ENCODE measurements at regions not wholly inside any gene's neighbourhood (a gene's known extent, or its start where the extent isn't known, plus 50 kb on each side); places are given as distances from the start of the nearest gene placed in this dataset.

DNA sequence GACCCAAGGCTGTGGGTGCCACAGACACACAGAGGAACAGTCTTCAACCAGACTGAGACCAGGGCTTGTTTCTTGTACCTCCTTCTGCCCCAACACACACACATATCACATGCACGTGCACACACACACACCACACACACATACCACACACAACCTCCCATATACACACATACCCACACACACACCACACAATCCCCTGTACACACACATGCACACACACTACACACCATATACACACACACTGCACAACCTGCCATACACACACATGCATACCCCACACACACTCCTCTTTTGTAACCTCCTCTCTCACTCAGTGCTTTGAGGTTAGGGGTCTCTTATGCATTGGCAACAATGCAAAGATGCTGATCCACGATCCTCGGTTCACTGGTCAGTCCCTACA is 217.0 kb downstream of the AJAP1 start:
- no peak overlapping the region for H3K27ac Mint-ChIP-seq
- H3K36me3 Mint-ChIP-seq (ENCODE audit: low read depth), result no peaks in the 10 kb centered on the region
- TF ChIP-seq, protein P1, sequence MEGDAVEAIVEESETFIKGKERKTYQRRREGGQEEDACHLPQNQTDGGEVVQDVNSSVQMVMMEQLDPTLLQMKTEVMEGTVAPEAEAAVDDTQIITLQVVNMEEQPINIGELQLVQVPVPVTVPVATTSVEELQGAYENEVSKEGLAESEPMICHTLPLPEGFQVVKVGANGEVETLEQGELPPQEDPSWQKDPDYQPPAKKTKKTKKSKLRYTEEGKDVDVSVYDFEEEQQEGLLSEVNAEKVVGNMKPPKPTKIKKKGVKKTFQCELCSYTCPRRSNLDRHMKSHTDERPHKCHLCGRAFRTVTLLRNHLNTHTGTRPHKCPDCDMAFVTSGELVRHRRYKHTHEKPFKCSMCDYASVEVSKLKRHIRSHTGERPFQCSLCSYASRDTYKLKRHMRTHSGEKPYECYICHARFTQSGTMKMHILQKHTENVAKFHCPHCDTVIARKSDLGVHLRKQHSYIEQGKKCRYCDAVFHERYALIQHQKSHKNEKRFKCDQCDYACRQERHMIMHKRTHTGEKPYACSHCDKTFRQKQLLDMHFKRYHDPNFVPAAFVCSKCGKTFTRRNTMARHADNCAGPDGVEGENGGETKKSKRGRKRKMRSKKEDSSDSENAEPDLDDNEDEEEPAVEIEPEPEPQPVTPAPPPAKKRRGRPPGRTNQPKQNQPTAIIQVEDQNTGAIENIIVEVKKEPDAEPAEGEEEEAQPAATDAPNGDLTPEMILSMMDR (IDR thresholded peaks at IDR 0.05), result no peak
- DNase-seq (no peak), ATAC-seq (ENCODE audit: low read depth) (no peak)
- no peaks in the 10 kb centered on the region for H3K9me3 Mint-ChIP-seq
- H3K4me1 Mint-ChIP-seq, result no peaks in the 10 kb centered on the region
- intact Hi-C loops (cut with micrococcal nuclease), result no loop called here
- ChIA-PET POLR2A (no interaction called here), CTCF (no interaction called here)
- no peaks in the 10 kb centered on the region for H3K27me3 Mint-ChIP-seq
- no peak overlapping the region for H3K4me3 Mint-ChIP-seq

DNA sequence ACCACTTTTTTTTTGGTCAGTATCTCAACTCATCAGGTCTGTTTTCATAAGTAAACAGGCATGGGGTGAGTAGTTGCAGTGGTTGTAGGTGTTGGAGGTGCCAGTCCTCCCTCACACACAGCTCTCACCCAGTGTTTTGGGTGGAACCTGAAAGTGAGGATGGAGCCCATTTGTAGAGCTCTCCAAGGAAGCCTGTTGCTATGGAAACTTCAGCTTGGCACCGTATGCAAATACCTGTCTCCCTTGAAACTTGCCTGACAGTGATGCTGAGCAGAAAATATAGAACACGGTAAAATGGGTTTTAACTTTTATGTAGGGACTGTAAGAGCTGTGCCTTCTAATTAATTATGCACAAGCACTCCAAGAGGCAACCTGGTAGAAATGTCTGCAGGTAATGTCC is 214.1 kb downstream of the AJAP1 start:
- no peaks in the 10 kb centered on the region for H3K27me3 Mint-ChIP-seq

DNA sequence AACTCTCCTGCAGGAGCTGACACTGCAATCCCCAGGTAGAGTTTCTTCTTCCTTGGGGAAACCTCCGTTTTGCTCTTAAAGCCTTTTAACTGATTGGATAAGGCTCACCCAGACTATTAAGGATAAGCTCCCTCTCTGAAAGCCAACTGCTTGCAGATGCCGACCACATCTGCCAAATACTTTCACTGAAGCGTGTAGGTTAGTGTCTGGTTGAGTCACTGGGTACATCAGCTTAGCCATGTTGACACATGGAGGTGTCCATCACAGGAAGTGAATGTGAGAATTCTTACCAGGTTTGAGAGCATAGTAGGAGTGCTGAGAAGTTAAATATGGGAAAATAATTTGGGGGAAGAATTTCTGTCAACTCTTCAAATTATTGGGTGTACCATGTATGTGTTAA is 202.0 kb downstream of the AJAP1 start:
- intact Hi-C loops (cut with micrococcal nuclease), result no loop called here
- Mint-ChIP-seq H3K4me1 (no peaks in the 10 kb centered on the region), H3K36me3 (ENCODE audit: low read depth) (no peaks in the 10 kb centered on the region), H3K4me3 (no peak overlapping the region), H3K9me3 (peaks cover 20% of the 10 kb centered on the region), H3K27me3 (no peaks in the 10 kb centered on the region), H3K27ac (no peak overlapping the region)
- DNase-seq, result no peak
- TF ChIP-seq, protein P1 (IDR thresholded peaks at IDR 0.05), result no peak
- ChIA-PET CTCF (no interaction called here), POLR2A (no interaction called here)
- no peak for ATAC-seq (ENCODE audit: low read depth)

More for the DNA sequence above, 214.1 kb downstream of the AJAP1 start:
- no peaks in the 10 kb centered on the region for H3K9me3 Mint-ChIP-seq
- ATAC-seq (ENCODE audit: low read depth) (no peak), DNase-seq (no peak)
- no peak overlapping the region for H3K27ac Mint-ChIP-seq
- intact Hi-C loops (cut with micrococcal nuclease), result no loop called here
- POLR2A ChIA-PET, result no interaction called here
- CTCF ChIA-PET, result no interaction called here
- no peak overlapping the region for H3K4me3 Mint-ChIP-seq
- TF ChIP-seq, protein P1 (IDR thresholded peaks at IDR 0.05), result no peak
- no peaks in the 10 kb centered on the region for H3K4me1 Mint-ChIP-seq
- H3K36me3 Mint-ChIP-seq (ENCODE audit: low read depth), result no peaks in the 10 kb centered on the region

DNA sequence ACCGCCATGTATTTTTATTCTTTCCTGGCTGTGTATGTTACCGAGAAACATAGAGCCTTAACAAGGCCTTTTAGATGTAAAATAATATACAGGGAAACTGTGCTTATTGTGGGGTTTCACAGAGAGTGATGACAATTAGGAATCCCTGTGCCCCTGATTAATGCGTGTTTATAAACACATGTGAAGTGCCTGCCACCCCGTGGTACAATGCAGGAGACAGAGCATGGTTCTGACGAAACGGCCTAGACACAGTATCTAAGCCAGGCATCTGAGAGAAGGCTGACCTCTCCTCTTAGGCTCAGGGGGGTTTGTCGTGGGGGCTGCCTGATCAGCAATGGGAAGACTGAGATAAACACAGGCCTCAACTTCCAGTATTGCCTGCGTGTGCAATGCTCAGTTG is 200.0 kb downstream of the AJAP1 start:
- TF ChIP-seq, protein P1 (IDR thresholded peaks at IDR 0.05), result no peak
- Mint-ChIP-seq H3K9me3 (peaks cover 18% of the 10 kb centered on the region), H3K27me3 (no peaks in the 10 kb centered on the region), H3K4me3 (no peak overlapping the region), H3K4me1 (no peaks in the 10 kb centered on the region), H3K36me3 (ENCODE audit: low read depth) (no peaks in the 10 kb centered on the region), H3K27ac (no peak overlapping the region)
- no peak for DNase-seq
- intact Hi-C loops (cut with micrococcal nuclease), result no loop called here
- ChIA-PET POLR2A (no interaction called here), CTCF (no interaction called here)
- ATAC-seq (ENCODE audit: low read depth), result no peak

DNA sequence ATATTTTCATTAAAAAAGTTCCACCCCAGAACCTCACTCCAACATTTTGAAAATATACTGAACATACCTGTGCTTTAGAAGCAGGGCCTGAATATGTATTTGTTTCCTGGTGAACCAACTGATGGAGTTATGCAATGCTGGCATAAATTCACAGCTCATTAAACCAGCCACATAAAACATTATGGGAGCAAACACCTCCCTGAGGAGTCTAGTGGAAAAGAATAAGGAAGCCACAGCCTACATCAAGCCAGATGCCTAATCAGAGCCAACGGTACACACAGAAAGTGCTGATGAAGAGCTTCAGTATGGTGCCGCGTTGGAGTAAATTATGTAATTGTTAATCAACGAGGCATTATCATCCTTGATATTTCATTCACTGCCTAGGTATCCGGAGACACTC is 199.5 kb downstream of the AJAP1 start:
- H3K4me3 Mint-ChIP-seq, result no peak overlapping the region
- H3K27ac Mint-ChIP-seq, result no peak overlapping the region
- ATAC-seq (ENCODE audit: low read depth) (no peak), DNase-seq (no peak)
- H3K27me3 Mint-ChIP-seq, result no peaks in the 10 kb centered on the region
- peaks cover 18% of the 10 kb centered on the region for H3K9me3 Mint-ChIP-seq
- intact Hi-C loops (cut with micrococcal nuclease), result no loop called here
- H3K36me3 Mint-ChIP-seq (ENCODE audit: low read depth), result no peaks in the 10 kb centered on the region
- TF ChIP-seq, protein P1 (IDR thresholded peaks at IDR 0.05), result no peak
- CTCF ChIA-PET, result no interaction called here
- H3K4me1 Mint-ChIP-seq, result no peaks in the 10 kb centered on the region
- POLR2A ChIA-PET, result no interaction called here

Measured in activated B cell treated with CpG ODN at 0.5 μM for 24 hours (primary cell).